Stimulated activated CD8-positive, alpha-beta memory T cell treated with anti-CD3 and anti-CD28 coated beads, Interleukin-12 subunit alpha, Interleukin-12 subunit beta, amount 100 ng/mL, for 4 hours (primary cell): ENCODE measurements at regions not wholly inside any gene's neighbourhood (a gene's known extent, or its start where the extent isn't known, plus 50 kb on each side); places are given as distances from the start of the nearest gene placed in this dataset.
"Not testable (repeated sequence)": the region's sequence is repeated elsewhere in the genome, so short reads cannot be mapped to it uniquely, and the experiment has no call there.

Experiments used
- DNase-seq: peaks from one replicate; pipeline ENCODE4 v3.0.0-alpha.2; 2020; ENCODE audit warnings: low read depth

- DNase-seq, result no peak
Measured at GRCh38 chr20:17836303-17836861, 132.2 kb downstream of the SNX5 start.

GRCh38 chr20:17835934-17836300 is 132.7 kb downstream of the SNX5 start:
- DNase-seq, result no peak

DNA sequence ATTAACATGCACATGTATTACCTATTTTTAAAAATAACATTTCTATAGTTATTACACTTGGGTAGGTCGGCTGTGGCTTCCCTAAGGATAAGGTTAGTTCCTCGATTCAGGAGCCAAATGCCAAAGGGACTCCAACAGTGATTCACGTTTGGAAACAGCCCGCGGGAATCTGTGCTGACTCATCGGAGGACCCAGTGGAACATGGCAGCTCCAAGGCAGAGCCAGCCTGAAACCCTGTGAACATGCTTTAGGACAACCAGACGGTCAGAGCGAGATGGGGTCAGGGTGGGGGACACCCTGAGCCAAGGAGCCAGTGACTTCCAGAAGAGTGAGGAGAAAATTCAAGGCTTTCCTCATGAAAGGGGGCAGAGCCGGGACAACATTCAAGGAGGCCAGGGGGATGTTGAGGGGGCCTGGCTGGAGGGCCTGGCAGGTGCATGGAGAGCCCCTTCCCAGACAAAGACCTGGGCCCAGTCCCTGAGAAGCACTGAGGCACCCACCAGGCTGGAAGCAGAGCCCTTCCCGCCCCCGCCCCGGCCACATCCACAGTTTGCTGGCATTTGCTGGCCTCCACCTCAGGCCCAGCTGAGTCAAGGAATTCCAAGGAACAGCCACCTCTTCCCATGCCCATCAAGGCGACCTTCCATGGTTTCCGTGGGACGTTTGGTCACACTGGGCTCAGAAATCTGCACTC is 133.2 kb downstream of the SNX5 start:
- no peak for DNase-seq

DNA sequence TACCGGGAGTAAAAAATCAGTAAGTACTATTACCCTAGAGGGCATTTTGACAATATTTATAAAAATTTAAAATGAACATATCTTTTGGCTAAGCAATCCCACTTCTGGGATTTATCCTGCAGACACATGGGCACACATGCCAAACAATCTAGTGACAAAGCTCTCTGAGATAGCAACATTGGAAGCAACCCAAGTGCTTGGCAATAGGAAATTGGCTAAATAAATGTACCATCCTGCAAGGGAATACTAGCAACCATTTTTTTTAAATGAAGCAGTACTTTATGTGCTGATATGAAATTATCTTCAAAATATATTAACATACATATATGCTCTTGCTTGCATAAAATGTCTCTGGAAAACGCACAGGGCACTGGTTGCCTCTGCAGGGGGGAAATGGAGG is 133.8 kb downstream of the SNX5 start:
- no peak for DNase-seq

GRCh38 chr20:17833036-17833674 is 133.4 kb downstream of the BANF2 start:
- no peak for DNase-seq

DNA sequence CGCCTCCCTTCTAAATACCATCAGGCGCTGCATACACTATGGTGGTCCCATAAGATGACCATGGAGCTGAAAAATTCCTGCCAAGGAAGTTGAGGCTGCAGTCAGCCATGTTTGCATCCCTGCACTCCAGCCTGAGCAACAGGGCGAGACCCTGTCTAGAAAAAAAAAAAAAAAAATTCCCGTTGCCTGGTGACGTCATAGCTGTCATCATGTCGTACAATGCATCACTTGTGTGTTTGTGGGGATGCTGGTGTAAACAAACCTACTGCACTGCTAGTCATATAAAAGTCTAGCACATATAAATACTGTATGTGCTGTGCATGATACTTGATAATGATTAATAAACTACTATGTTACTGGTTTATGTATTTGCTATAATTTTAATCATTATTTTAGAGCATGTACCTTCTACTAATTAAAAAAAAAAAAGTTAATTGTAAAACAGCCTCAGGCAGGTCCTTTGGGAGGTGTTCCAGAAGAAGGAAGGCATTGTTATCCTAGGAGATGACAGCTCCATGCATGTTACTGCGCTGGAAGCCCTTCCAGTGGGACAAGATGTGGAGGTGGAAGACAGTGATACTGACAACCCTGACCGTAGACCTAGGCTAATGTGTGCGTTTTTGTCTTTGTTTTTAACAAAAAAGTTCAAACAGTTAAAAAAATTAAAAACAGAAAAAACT is 132.6 kb downstream of the BANF2 start:
- DNase-seq, result no peak

DNA sequence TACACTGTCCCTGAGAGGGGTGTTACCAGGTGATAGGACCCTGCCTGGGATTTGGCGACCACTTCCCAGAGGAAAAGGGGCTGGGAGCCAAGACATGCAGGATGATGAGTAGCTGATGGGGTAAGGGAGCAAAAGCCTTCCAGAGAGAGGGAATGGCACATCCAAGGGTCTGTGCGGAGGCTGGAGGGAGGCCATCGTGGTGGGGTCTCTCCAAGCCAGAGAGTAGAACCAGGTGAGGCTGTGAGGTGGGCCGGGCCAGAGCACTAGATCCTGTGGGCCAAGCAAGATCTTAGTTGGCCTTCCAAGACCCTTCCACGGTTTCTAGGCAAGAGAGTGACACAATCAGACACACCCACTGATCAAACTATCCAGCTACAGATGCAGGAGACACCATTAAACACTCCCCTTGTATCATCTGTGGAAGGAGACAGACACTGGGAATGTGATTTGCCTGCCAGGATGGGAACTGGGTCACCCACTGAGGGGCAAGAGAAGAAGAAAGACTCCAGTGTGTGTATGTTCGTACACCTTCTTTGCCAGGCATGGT is 128.9 kb downstream of the BANF2 start:
- no peak for DNase-seq

- DNase-seq, result no peak
Measured at GRCh38 chr20:17827759-17828559, 128.2 kb downstream of the BANF2 start.

DNA sequence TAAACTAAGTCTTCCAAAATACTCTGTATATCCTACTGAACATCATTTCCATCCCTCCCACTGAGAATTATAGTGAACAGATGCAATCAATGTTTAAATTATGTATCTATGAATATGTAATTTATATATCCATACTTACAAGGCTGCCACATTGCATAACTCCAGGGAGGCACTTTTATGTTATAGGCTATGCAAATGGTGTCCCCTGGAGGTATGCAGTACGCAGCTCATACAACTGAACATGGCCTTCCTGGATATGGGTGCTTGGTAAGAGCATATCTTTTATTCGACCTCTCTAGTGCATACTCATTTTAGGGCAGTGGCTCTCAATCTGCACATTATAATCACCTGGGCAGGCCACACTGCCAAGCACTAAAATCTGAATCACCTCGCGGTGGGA is 127.3 kb downstream of the BANF2 start:
- DNase-seq, result no peak

DNA sequence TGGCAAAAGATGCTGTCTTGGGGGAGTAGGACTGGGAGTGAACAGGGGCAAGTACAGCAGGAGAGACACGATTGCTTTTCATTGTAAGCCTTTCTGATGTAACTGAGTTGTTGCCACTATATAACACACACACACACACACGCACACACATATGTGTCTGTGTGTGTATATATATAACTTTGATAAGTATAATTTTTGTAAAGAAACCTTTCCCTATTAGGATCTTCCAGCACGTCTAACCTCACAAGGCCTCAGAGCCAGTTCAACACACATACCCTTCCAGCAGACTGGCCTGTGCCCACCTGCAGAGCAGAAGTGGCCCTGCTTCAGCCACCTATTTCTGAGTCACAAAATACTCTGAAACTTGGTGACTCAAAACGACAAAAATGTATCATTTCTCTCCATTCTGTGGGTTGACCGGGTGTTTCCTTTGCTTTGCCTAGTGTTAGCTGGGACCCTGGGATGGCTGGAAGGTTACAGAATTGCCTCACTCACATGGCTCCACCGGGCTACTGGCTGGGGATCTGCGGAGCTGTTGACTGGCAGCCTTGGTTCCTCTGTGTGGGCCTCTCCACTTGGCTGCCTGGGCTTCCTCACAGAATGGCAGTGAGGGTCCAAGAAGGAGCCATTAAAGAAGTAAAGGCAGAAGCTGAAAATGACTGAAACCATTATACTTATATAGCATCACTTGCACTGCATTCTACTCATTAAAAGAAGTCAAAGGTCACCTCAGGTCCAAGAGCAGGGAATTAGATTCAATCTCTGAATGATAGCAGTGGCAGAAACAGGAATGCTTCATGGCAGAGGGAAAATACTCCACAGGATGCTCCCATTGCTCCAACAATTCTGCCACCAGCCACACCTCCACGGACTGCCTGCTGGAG is 126.4 kb downstream of the BANF2 start:
- DNase-seq, result no peak

- no peak for DNase-seq
Measured at GRCh38 chr20:17825252-17825959, 125.6 kb downstream of the BANF2 start.

- no peak for DNase-seq
Measured at GRCh38 chr20:17824676-17825251, 125.0 kb downstream of the BANF2 start.

DNA sequence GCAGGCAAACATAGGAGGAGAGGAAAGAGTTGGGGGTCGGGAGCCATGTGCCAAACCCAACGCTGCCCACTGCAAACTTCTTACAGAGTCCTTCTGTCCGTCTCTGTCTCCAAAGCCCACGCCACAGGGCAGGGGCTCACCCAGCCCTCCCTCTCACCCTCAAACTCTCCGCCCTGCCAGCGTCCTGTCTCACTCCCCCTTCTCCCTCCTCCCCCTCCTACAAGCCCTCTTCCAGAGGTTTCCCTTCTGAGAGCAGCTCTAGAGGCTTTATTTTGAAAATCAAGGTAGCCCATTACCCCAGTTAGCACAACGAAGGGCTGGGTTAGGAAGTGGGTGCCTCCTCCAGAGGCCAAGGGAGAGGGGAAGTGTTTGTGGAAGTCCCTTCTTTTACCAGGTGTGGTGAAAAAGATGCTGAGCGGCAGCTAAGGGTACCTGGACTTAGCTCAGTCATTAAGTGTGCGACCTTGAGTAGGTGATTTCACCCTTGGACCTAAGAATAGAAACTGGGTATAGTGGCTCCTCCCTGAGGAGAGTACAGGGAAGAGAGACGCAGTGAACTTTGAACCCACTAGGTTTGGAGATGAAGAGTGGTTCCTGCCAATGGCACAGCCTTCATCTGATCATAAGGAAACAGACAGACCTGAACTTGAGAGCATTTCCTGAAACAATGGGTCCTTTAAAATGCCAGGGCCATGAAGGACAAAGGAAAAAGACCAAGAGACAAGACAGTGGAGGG is 123.8 kb downstream of the BANF2 start:
- DNase-seq, result no peak

GRCh38 chr20:17822540-17823408 is 123.0 kb downstream of the BANF2 start:
- DNase-seq, result no peak

DNA sequence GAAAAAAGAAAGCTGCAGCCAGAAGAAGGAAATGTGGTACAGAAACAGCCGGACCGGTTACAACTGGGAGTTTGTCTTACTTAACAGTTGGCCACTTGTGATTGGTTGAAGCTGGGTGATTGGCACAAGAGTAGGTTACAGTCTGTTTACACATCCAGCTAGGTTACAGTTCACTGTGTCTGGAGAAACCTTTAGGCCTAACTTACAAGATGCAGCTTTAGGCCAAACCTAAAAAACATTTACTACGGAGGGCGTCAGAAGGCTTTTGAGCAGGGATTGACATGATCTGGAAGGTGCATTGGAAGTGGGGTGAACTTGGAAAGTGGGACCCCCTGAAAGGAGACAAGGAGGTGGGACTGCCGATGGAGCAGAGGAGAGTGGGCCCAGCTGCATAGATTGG is 122.3 kb downstream of the BANF2 start:
- DNase-seq, result no peak

GRCh38 chr20:17821606-17822005 is 121.8 kb downstream of the BANF2 start:
- not testable (repeated sequence) for DNase-seq

DNA sequence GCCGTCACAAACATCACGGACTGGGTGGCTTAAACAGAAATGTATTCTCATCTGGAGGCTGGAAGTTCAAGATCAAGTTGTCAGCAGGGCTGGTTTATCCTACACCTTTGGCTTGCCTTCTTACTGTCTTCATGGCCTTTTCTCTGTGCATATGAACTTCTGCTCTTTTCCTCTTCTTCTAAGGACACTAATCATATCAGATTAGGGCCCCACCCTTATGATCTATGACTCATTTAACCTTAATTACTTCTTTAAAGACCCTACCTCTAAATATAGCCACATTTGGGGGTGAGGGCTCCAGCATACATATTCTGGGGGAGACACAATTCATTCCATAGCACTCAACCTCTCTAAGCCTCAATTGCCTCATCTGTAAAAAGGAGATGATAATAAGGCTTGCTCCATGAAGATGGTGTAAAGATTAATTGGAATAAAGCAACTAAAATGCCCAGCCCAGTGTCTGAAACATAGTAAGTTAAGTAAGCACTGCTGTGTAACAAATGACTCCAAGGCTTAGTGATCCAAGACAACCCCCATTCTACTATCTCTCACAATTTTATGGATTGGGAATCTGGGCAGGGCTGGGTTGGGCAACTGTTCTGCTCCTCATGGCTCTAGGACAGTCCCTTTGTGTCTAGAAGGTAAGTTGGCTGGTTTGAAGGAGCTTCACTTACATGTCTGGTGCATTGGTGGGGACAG is 119.8 kb downstream of the BANF2 start:
- no peak for DNase-seq

DNA sequence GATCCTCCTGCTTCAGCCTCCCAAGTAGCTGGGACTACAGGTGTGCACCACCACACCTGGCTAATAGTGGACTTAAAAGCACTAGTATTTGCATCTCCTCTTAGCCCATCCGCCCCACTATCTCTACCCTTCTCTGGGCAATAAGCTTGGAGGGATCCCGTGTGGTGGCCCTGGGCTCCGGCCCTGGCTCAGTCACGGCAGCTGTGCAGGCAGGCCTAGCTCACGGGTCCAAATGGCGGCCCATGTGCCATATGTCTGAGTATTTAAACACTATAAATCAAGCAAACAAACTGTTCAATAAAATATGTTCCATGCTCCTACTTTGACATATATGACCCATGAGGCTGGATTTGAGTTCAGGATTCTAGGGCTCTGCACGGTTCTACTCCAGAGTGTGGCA is 118.4 kb downstream of the BANF2 start:
- no peak for DNase-seq
